ENCODE measurements at regions not wholly inside any gene's neighbourhood (a gene's known extent, or its start where the extent isn't known, plus 50 kb on each side); places are given as distances from the start of the nearest gene placed in this dataset.

GRCh38 chr16:6903671-6904070, 429.0 kb upstream of the RBFOX1 start:
- no TSS peak for BruUV-seq (replicated peaks)
- DNase-seq (ENCODE audit: low spot score), result no peak
- H3K79me2 ChIP-seq (ENCODE audit: insufficient read depth, low read depth, low read length), result no peaks in the 10 kb centered on the region
- TF ChIP-seq EZH2phosphoT487 (IDR thresholded peaks at IDR 0.05; ENCODE audit: borderline replicate concordance, low read depth, low read length), result no peak
- TF ChIP-seq, protein P1, sequence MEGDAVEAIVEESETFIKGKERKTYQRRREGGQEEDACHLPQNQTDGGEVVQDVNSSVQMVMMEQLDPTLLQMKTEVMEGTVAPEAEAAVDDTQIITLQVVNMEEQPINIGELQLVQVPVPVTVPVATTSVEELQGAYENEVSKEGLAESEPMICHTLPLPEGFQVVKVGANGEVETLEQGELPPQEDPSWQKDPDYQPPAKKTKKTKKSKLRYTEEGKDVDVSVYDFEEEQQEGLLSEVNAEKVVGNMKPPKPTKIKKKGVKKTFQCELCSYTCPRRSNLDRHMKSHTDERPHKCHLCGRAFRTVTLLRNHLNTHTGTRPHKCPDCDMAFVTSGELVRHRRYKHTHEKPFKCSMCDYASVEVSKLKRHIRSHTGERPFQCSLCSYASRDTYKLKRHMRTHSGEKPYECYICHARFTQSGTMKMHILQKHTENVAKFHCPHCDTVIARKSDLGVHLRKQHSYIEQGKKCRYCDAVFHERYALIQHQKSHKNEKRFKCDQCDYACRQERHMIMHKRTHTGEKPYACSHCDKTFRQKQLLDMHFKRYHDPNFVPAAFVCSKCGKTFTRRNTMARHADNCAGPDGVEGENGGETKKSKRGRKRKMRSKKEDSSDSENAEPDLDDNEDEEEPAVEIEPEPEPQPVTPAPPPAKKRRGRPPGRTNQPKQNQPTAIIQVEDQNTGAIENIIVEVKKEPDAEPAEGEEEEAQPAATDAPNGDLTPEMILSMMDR (conservative IDR thresholded peaks at IDR 0.05; ENCODE audit: low read length), result no peak
- no peak overlapping the region for H3K27ac ChIP-seq (ENCODE audit: low read depth, low read length, poor library complexity, severe bottlenecking)
- H3K4me3 ChIP-seq (ENCODE audit: low read depth, low read length, poor library complexity, severe bottlenecking), result no peak overlapping the region
- no peaks in the 10 kb centered on the region for H3K36me3 ChIP-seq (ENCODE audit: insufficient read depth, low read length)
- no peaks in the 10 kb centered on the region for H3K9me3 ChIP-seq (ENCODE audit: low read length)
- no peaks in the 10 kb centered on the region for H4K20me1 ChIP-seq (ENCODE audit: insufficient read depth, low read length)
- POLR2A ChIA-PET, result no interaction called here
- H3K9me2 ChIP-seq (ENCODE audit: insufficient read depth, low read length), result no peaks in the 10 kb centered on the region
- H3K4me1 ChIP-seq (ENCODE audit: insufficient read depth, low read length, poor library complexity, severe bottlenecking), result no peaks in the 10 kb centered on the region
- H3K4me2 ChIP-seq (ENCODE audit: low read length), result no peak overlapping the region
- CTCF ChIA-PET (ENCODE audit: unreplicated experiment), result no interaction called here
- intact Hi-C loops (cut with micrococcal nuclease; ENCODE audit: unreplicated experiment), result no loop called here
- H2AFZ ChIP-seq (ENCODE audit: low read length), result no peak overlapping the region

DNA sequence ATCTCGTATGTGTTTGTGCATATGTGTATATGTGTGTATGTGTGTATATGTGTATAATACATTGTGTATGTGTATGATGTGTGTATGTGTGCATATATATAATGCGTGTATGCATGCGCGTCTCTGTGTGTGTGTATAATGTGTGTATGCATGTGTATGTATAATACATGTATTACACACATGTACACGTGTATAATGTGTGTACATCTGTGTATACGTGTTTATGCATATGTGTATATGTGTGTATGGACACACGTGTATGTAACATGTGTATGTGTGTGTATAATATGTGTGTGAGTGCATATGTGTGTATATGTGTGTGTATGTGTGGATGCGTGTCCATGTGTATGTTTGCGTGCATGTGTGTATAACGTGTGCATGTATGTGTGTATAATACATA, 433.7 kb upstream of the RBFOX1 start:
- no peaks in the 10 kb centered on the region for H4K20me1 ChIP-seq (ENCODE audit: insufficient read depth, low read length)
- H2AFZ ChIP-seq (ENCODE audit: low read length), result no peak overlapping the region
- no peak for DNase-seq (ENCODE audit: low spot score)
- intact Hi-C loops (cut with micrococcal nuclease; ENCODE audit: unreplicated experiment), result no loop called here
- H3K4me3 ChIP-seq (ENCODE audit: low read depth, low read length, poor library complexity, severe bottlenecking), result no peak overlapping the region
- no peaks in the 10 kb centered on the region for H3K79me2 ChIP-seq (ENCODE audit: insufficient read depth, low read depth, low read length)
- POLR2A ChIA-PET, result no interaction called here
- CTCF ChIA-PET (ENCODE audit: unreplicated experiment), result no interaction called here
- no peak overlapping the region for H3K4me2 ChIP-seq (ENCODE audit: low read length)
- TF ChIP-seq, protein P1 (conservative IDR thresholded peaks at IDR 0.05; ENCODE audit: low read length), result no peak
- no peaks in the 10 kb centered on the region for H3K9me3 ChIP-seq (ENCODE audit: low read length)
- no peak overlapping the region for H3K27ac ChIP-seq (ENCODE audit: low read depth, low read length, poor library complexity, severe bottlenecking)
- H3K4me1 ChIP-seq (ENCODE audit: insufficient read depth, low read length, poor library complexity, severe bottlenecking), result no peaks in the 10 kb centered on the region
- no TSS peak for BruUV-seq (replicated peaks)
- no peaks in the 10 kb centered on the region for H3K9me2 ChIP-seq (ENCODE audit: insufficient read depth, low read length)
- H3K36me3 ChIP-seq (ENCODE audit: insufficient read depth, low read length), result no peaks in the 10 kb centered on the region

DNA sequence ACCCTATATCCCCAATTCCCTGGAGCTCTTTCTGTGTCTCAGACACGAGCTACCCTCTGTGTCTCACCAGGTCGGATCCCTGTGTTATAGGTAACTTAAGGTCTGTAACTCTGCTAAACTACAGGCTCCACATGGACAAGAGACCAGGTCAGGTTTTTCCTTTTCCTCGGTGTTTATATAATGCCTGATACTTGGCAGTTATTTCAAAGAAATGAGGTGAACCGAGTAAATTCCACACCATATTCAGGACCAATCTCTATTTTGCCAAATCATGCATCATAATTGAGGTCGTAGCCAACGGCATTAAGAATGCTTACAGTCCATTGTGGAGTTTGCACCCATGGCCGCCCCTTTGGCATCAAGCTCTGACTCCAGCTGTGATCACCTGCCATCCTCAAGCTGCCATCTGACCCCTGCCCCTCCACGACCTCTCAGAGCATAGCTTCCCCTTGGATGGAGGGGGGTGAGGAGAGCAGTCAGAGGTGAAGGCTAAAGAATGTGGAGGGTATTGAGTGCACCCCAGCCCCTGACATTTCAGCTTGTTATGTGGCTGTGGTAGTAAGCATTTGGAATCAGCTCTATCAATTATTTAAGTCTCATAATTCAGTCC, 434.7 kb upstream of the RBFOX1 start:
- no peak for DNase-seq (ENCODE audit: low spot score)
- H3K4me3 ChIP-seq (ENCODE audit: low read depth, low read length, poor library complexity, severe bottlenecking), result no peak overlapping the region
- ChIA-PET CTCF (ENCODE audit: unreplicated experiment) (no interaction called here), POLR2A (interaction anchor here (0.7 kb wide), 1 partner anchor 85 kb away, joined by 3 read pairs; no protein-coding TSS in a partner anchor)
- no TSS peak for BruUV-seq (replicated peaks)
- intact Hi-C loops (cut with micrococcal nuclease; ENCODE audit: unreplicated experiment), result no loop called here
- H3K4me1 ChIP-seq (ENCODE audit: insufficient read depth, low read length, poor library complexity, severe bottlenecking), result no peaks in the 10 kb centered on the region
- H3K9me2 ChIP-seq (ENCODE audit: insufficient read depth, low read length), result no peaks in the 10 kb centered on the region
- no peaks in the 10 kb centered on the region for H3K9me3 ChIP-seq (ENCODE audit: low read length)
- no peak overlapping the region for H3K27ac ChIP-seq (ENCODE audit: low read depth, low read length, poor library complexity, severe bottlenecking)
- H3K4me2 ChIP-seq (ENCODE audit: low read length), result no peak overlapping the region
- no peaks in the 10 kb centered on the region for H3K36me3 ChIP-seq (ENCODE audit: insufficient read depth, low read length)
- TF ChIP-seq, protein P1 (conservative IDR thresholded peaks at IDR 0.05; ENCODE audit: low read length), result no peak
- no peak for TF ChIP-seq EZH2phosphoT487 (IDR thresholded peaks at IDR 0.05; ENCODE audit: borderline replicate concordance, low read depth, low read length)
- no peaks in the 10 kb centered on the region for H4K20me1 ChIP-seq (ENCODE audit: insufficient read depth, low read length)
- H2AFZ ChIP-seq (ENCODE audit: low read length), result no peak overlapping the region
- H3K79me2 ChIP-seq (ENCODE audit: insufficient read depth, low read depth, low read length), result no peaks in the 10 kb centered on the region
